ENCODE measurements at regions not wholly inside any gene's neighbourhood (a gene's known extent, or its start where the extent isn't known, plus 50 kb on each side); places are given as distances from the start of the nearest gene placed in this dataset.

DNA sequence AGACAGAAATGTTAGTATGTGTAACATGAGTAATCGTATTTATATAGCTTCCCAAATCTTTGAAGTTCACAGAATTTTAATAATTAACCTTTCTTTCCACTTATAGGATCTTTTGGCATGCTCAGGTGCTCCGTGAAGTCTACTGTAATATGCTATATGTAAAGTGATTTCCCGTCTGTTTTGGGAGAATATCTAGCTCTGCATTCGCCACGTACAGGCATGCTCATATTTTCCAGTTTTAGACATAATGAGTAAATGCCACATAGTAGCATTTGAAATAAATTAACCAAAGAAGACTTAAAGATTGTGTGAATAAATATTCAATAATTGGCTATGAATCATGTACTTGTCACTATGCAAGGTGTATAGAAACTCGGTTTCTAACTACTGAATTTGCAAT, 189.0 kb upstream of the CSNK1A1L start:
- Histone ChIP-seq H3K36me3 (ENCODE audit: control insufficient read depth in 2 of 3, insufficient read depth in 3 of 3, low read length in 3 of 3) (no peaks in the 10 kb centered on the region), H3K9me3 (ENCODE audit: control insufficient read depth in 2 of 3, insufficient read depth in 1 of 3, low read length in 3 of 3) (no peaks in the 10 kb centered on the region), H3K27ac (ENCODE audit: low read depth in 2 of 2, low read length in 2 of 2) (no peak overlapping the region), H3K4me1 (ENCODE audit: control insufficient read depth in 2 of 3, insufficient read depth in 2 of 3, low read depth in 1 of 3, low read length in 3 of 3) (no peaks in the 10 kb centered on the region), H3K9ac (ENCODE audit: low read length in 3 of 3) (no peak overlapping the region), H3K4me3 (ENCODE audit: low read length in 3 of 3) (no peak overlapping the region), H3K27me3 (ENCODE audit: control insufficient read depth, insufficient read depth, low read length) (no peaks in the 10 kb centered on the region)
- intact Hi-C loops (cut with DNase I): no loop called here
- FAIRE-seq (no peak), DNase-seq (no peak)
- TF ChIP-seq, protein P1, sequence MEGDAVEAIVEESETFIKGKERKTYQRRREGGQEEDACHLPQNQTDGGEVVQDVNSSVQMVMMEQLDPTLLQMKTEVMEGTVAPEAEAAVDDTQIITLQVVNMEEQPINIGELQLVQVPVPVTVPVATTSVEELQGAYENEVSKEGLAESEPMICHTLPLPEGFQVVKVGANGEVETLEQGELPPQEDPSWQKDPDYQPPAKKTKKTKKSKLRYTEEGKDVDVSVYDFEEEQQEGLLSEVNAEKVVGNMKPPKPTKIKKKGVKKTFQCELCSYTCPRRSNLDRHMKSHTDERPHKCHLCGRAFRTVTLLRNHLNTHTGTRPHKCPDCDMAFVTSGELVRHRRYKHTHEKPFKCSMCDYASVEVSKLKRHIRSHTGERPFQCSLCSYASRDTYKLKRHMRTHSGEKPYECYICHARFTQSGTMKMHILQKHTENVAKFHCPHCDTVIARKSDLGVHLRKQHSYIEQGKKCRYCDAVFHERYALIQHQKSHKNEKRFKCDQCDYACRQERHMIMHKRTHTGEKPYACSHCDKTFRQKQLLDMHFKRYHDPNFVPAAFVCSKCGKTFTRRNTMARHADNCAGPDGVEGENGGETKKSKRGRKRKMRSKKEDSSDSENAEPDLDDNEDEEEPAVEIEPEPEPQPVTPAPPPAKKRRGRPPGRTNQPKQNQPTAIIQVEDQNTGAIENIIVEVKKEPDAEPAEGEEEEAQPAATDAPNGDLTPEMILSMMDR (IDR thresholded peaks at IDR 0.05; ENCODE audit: borderline replicate concordance, extremely low read depth, insufficient read depth): no peak

DNA sequence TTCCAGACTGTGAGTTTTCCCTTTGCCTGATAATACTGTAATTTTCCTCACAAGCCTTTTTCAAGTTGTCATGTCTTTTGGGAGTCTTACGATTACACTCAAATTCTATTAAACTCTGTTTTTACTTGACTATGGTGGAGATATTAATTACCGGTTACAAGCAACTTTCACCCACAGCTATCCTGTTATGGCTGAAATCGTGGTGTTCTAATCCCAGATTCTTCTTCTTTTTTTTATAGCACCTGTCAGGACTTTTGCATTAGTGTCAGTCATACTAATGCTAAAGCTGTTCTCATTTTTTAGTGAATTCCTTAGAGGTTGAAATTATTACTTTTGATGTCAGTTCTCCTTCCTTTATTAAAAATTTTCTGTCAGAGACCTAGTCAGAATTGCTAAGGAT, 187.8 kb upstream of the CSNK1A1L start:
- no peaks in the 10 kb centered on the region for H3K4me1 ChIP-seq (ENCODE audit: control insufficient read depth in 2 of 3, insufficient read depth in 2 of 3, low read depth in 1 of 3, low read length in 3 of 3)
- intact Hi-C loops (cut with DNase I): no loop called here
- H3K4me3 ChIP-seq (ENCODE audit: low read length in 3 of 3): no peak overlapping the region
- no peaks in the 10 kb centered on the region for H3K9me3 ChIP-seq (ENCODE audit: control insufficient read depth in 2 of 3, insufficient read depth in 1 of 3, low read length in 3 of 3)
- H3K27ac ChIP-seq (ENCODE audit: low read depth in 2 of 2, low read length in 2 of 2): no peak overlapping the region
- H3K9ac ChIP-seq (ENCODE audit: low read length in 3 of 3): no peak overlapping the region
- H3K27me3 ChIP-seq (ENCODE audit: control insufficient read depth, insufficient read depth, low read length): no peaks in the 10 kb centered on the region
- FAIRE-seq (no peak), DNase-seq (no peak)
- TF ChIP-seq, protein P1 (IDR thresholded peaks at IDR 0.05; ENCODE audit: borderline replicate concordance, extremely low read depth, insufficient read depth): no peak
- H3K36me3 ChIP-seq (ENCODE audit: control insufficient read depth in 2 of 3, insufficient read depth in 3 of 3, low read length in 3 of 3): no peaks in the 10 kb centered on the region

DNA sequence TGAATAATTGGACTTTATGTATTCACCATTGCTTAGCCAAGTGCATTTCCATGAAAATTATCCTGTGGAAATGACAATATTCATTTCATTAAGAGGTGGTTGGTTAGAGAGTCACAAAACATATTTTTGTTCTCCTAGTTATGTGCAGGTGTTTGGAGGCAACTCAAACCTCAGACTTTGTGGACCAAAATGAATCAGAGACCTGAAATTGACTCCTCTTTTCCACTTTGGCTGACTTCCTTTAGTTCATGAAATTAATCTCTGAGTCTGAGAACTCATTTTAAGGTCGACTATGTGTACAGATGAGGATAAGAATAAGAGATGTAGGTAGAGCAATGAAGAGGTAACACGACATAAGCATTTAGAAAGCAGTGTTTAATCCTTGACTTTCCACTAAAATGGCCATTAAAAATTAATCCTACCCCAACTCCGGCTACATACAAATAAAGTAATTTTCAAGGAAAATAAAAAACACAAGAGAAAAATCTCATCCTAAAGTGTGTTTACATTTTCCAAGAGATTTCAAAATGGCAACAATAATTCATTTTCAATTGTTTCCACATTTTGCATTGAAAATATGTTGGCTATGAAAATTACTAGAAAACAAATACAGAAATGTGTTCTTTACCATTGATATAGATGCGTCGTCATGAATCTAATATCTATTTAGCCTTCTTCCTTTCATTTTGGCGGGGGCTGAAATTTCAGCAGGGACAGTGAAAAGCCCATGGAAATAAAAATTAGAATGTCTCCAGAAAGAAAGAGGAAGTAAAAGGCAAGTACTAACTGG, 185.4 kb upstream of the CSNK1A1L start:
- FAIRE-seq (no peak), DNase-seq (no peak)
- Histone ChIP-seq H3K9ac (ENCODE audit: low read length in 3 of 3) (no peak overlapping the region), H3K27me3 (ENCODE audit: control insufficient read depth, insufficient read depth, low read length) (no peaks in the 10 kb centered on the region), H3K4me1 (ENCODE audit: control insufficient read depth in 2 of 3, insufficient read depth in 2 of 3, low read depth in 1 of 3, low read length in 3 of 3) (no peaks in the 10 kb centered on the region), H3K36me3 (ENCODE audit: control insufficient read depth in 2 of 3, insufficient read depth in 3 of 3, low read length in 3 of 3) (no peaks in the 10 kb centered on the region), H3K4me3 (ENCODE audit: low read length in 3 of 3) (no peak overlapping the region), H3K9me3 (ENCODE audit: control insufficient read depth in 2 of 3, insufficient read depth in 1 of 3, low read length in 3 of 3) (no peaks in the 10 kb centered on the region), H3K27ac (ENCODE audit: low read depth in 2 of 2, low read length in 2 of 2) (no peak overlapping the region)
- intact Hi-C loops (cut with DNase I): no loop called here
- TF ChIP-seq, protein P1 (IDR thresholded peaks at IDR 0.05; ENCODE audit: borderline replicate concordance, extremely low read depth, insufficient read depth): no peak
